GM21526 (cell line): ENCODE measurements at regions not wholly inside any gene's neighbourhood (a gene's known extent, or its start where the extent isn't known, plus 50 kb on each side); places are given as distances from the start of the nearest gene placed in this dataset.
"Not testable (repeated sequence)": the region's sequence is repeated elsewhere in the genome, so short reads cannot be mapped to it uniquely, and the experiment has no call there.

Source experiments
- ATAC-seq: cut with Tn5 transposase; IDR thresholded peaks from one replicate; pipeline ENCODE4 v1.9.1; 2021; ENCODE audit warnings: moderate library complexity; ENCODE audit not compliant: unreplicated experiment, low FRiP score

DNA sequence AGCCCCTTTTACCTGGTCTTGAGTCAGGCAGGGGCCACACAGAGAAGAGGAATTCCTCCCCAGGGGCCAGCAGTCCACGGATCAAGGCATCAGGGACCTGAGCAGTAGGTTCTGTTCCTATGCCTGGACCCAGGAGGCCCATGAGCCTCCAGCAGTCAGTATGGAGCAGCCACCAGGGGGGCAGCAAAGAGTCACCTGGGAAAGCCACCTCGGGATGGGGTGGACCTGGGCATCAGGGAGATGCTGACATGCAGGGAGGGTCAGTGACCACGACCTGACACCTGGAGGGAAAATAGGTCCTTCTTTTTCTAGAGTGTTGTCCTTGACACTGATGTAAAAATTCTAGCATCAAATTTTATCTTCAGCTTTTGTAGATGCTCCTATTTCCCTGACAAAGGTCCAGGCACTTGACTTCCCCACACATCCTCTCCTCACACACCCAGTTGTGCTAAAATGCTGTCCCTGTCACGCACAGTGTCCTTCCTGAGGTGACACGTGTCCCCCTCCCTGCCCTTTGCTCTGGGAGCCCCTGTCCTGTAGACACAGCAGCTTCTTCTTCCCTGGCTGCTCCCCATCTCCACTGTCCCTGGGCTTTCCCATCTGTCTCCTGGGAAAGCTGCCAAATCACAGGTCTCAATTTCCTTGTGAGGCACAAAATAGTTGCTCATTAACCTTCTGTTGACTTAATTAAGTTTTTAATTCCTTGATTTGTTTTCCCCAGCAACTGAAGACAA is 70.0 kb upstream of the IGLL5 start:
- no peak for ATAC-seq

- ATAC-seq, result no peak
These were observed 69.4 kb upstream of the IGLL5 start for GRCh38 chr22:22818202-22818538.

GRCh38 chr22:22818861-22819855 is 68.5 kb upstream of the IGLL5 start:
- ATAC-seq, result no peak

DNA sequence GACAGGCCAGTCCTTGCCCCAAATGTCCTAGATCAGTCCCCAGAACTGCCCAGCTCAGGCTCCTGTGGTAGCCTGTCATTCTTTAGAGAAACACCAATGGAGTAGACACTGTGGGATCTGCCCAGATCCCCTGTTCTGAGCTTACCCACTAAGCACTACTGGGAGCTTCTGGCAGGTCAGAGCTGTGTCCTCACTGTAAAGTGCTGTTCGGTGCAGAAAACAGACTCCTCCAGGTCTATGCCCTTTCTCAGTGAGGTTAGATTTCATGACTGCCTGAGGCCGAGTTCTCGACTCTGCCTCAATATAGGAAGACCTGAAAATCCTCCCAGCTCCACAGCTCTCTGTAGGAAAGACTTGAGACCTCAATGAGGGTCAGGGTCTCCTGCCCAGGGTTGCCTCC is 67.5 kb upstream of the IGLL5 start:
- no peak for ATAC-seq

DNA sequence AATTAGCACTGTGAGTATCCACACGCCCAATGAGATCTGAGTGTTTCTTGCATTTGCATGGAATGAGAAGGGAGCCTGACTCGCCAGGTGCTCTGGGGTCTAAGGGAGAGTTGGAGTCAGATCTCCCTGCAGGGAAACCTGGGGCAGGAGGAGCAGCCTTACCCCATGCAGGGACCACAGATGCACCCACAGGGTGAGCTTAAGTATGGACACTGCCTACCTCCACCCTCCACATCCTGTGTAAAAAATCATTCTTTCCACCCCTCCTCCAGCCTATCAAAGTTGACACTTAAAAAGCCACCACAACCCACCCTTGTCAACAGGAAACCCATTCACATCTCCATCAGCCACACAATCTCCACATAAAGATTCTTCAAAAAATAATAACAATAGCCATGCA is 67.0 kb upstream of the IGLL5 start:
- ATAC-seq, result no peak

DNA sequence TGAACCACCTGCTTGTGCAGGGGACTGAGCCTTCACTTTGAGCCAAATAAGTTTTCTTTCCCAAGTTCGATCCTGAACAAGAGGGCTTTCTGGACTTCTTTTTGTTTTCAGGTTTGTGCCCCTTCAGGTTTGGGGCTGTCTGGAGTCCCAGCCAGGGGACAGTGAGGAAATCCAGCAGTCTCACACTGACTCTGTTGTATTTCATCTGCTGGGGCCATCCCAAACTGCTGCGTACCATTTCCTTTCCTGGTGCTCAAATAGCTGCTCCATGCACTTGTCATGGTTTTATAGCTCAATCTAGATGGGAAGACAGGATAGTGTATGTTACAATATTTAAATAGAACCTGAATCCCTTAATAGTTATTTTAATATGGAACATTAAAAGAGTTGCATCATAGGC is 66.3 kb upstream of the IGLL5 start:
- ATAC-seq, result no peak

- no peak for ATAC-seq
These were observed 65.5 kb upstream of the IGLL5 start for GRCh38 chr22:22822106-22822505.

DNA sequence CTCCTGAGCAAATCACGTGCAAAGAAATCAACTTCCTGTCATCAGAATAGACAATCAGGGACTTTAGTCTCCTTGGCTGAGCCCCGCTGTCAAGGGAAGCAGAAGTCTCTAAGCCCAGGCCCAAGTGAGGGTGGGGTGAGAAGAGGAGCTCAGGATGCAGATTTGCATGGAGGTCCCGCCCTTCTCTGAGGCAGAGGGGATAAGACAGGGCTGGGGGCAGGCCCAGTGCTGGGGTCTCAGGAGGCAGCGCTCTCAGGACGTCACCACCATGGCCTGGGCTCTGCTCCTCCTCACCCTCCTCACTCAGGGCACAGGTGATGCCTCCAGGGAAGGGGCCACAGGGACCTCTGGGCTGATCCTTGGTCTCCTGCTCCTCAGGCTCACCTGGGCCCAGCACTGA is 65.1 kb upstream of the IGLL5 start:
- ATAC-seq, result not testable (repeated sequence)

- ATAC-seq, result no peak
These were observed 64.3 kb upstream of the IGLL5 start for GRCh38 chr22:22823131-22823810.

GRCh38 chr22:22824340-22825212 is 63.0 kb upstream of the IGLL5 start:
- no peak for ATAC-seq

GRCh38 chr22:22825213-22825593 is 62.4 kb upstream of the IGLL5 start:
- ATAC-seq, result no peak

DNA sequence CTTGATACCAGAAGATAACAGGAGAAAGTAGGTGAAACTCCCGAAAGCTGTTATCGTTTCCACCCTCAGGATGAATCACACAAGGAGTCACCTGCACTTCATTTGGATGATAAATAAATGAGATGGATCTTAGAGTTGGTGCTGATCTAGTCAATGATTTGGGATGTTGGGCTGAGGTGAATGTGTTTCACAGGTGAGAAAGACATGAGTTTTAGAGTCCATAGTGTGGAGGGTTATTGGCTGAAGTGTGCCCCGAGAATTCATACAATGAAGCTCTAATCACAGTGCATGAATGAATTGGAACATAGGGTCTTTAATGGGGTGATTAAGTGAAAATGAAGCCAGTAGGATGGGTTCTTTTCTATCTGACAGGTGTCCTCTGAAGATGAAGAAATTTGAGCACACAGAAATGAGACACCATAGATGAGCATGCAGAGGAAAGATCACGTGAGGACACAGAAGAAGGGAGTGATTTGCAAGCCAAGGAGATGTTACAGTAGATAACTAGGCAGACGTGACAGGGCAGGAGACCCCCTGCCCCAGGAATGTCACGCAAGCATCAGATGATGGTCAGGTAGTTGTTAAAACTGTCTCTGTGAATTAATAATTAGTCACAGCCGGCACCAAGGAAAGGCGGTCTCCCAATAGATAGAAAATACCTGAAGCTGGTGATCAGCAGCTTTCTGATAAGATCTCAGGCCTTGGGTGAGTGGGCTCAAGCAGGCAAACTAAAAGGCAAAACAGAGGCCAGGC is 60.3 kb upstream of the IGLL5 start:
- no peak for ATAC-seq

DNA sequence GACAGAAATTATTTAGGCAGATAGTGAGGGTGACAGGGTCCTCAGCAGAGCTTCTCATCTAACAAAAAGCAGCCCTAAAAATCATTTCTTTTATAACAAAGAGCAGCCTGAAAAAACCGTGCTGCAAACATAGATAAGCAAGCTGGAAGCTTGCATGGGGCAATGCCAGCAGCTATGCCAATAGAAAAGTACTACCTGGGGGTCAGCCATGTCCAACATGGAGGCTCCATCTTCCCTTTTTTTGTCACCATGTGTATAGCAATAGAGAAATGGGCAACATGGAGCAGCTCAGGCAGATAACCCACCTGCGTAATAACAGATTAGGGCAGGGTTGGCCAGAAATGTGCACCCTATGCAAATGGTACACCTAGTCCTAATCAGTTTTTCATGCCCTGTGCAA is 57.4 kb upstream of the IGLL5 start:
- ATAC-seq, result no peak

GRCh38 chr22:22830957-22831688 is 56.5 kb upstream of the IGLL5 start:
- no peak for ATAC-seq

- no peak for ATAC-seq
These were observed 54.6 kb upstream of the IGLL5 start for GRCh38 chr22:22833059-22833458.

GRCh38 chr22:22833488-22833887 is 54.1 kb upstream of the IGLL5 start:
- no peak for ATAC-seq

- ATAC-seq, result no peak
These were observed 53.4 kb upstream of the IGLL5 start for GRCh38 chr22:22834204-22834603.

DNA sequence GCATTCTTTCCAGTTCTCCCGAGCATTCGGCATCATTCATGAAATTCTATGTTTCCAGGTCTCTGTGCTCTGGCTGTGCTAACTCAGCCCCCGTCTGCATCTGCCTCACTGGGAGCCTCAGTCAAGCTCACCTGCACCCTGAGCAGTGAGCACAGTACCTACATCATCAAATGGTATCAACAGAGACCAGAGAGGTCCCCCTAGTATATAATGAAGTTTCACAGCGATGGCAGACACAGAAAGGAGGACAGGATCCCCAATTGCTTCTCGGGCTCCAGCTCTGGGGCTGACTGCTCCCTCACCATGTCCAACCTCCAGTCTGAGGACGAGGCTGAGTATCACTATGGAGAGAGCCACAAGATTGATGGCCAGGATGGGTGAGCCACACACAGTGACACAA is 52.8 kb upstream of the IGLL5 start:
- no peak for ATAC-seq

DNA sequence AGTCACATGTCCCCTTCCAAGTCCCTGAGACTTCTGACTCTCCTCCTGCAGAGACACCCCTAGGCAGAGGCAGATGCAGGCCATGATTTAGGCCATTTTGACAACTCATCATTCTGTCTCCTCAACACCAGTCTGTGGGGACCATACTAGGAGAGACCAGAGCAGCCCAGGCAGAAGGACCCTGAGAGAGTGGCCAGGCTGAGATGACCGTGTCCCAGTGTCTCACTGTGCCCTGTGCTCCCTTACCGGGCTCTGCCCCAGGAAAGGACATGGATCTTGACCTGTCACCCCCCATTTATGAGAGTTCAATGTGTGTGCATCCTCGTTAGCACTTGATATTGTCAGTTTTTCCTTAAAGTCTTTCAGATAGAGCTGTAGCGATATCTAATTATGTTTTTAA is 52.4 kb upstream of the IGLL5 start:
- no peak for ATAC-seq
